HG03354 (cell line): ENCODE measurements at regions not wholly inside any gene's neighbourhood (a gene's known extent, or its start where the extent isn't known, plus 50 kb on each side); places are given as distances from the start of the nearest gene placed in this dataset.
"Not testable (repeated sequence)": the region's sequence is repeated elsewhere in the genome, so short reads cannot be mapped to it uniquely, and the experiment has no call there.

ENCODE experiments used
- ATAC-seq: cut with Tn5 transposase; IDR thresholded peaks from one replicate; pipeline ENCODE4 v1.9.1; 2021; ENCODE audit warnings: mild to moderate bottlenecking; ENCODE audit not compliant: unreplicated experiment, poor library complexity, severe bottlenecking

GRCh38 chr6:3900744-3901336 is 51.7 kb downstream of the FAM50B start:
- no peak for ATAC-seq

- no peak for ATAC-seq
Measured at GRCh38 chr6:3902871-3903648, 53.9 kb downstream of the FAM50B start.

GRCh38 chr6:3904518-3904917 is 55.3 kb downstream of the FAM50B start:
- ATAC-seq: no peak

GRCh38 chr6:3905945-3906845 is 57.0 kb downstream of the FAM50B start:
- no peak for ATAC-seq

GRCh38 chr6:3906846-3907151 is 57.6 kb downstream of the FAM50B start:
- ATAC-seq: no peak

GRCh38 chr6:3908223-3908622 is 59.0 kb downstream of the FAM50B start:
- ATAC-seq: no peak

- ATAC-seq: no peak
Measured at GRCh38 chr6:3908961-3909360, 59.8 kb downstream of the FAM50B start.

- ATAC-seq: no peak
Measured at GRCh38 chr6:3910106-3910663, 61.0 kb downstream of the FAM50B start.

GRCh38 chr6:3911130-3911529 is 62.0 kb downstream of the FAM50B start:
- ATAC-seq: no peak

- no peak for ATAC-seq
Measured at GRCh38 chr6:3911614-3912336, 62.6 kb downstream of the FAM50B start.

- no peak for ATAC-seq
Measured at GRCh38 chr6:3912361-3913076, 63.3 kb downstream of the FAM50B start.

- ATAC-seq: no peak
Measured at GRCh38 chr6:3913077-3913957, 64.1 kb downstream of the FAM50B start.

- no peak for ATAC-seq
Measured at GRCh38 chr6:3913958-3914337, 64.8 kb downstream of the FAM50B start.

GRCh38 chr6:3915076-3915791 is 66.1 kb downstream of the FAM50B start:
- no peak for ATAC-seq

GRCh38 chr6:3916211-3916610 is 67.0 kb downstream of the FAM50B start:
- no peak for ATAC-seq

- ATAC-seq: not testable (repeated sequence)
Measured at GRCh38 chr6:3916749-3917148, 67.6 kb downstream of the FAM50B start.

GRCh38 chr6:3918469-3918868 is 69.3 kb downstream of the FAM50B start:
- ATAC-seq: no peak
